ENCODE measurements at regions not wholly inside any gene's neighbourhood (a gene's known extent, or its start where the extent isn't known, plus 50 kb on each side); places are given as distances from the start of the nearest gene placed in this dataset.

DNA sequence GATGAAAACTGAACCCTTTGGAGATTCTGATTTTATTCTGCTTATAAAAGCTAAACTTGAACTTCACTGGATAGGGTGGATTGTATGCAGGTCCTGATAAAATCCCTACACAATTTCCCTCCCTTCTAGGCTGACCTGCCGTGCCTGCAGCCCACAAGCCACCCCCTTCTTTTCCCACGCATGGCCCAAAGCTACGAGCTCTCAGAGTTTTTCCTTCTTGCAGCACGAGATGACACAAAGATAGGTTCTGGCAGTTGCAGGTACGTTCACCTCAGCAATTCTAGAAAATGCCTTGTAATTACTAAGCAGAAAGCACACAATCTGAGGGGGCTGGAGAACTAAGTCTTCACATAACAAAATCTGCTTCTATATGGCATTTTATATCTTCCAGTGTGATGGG, 110.6 kb upstream of the ATP8B1 start:
- intact Hi-C loops (cut with micrococcal nuclease; ENCODE audit: unreplicated experiment) = no loop called here
- no peak overlapping the region for H3K4me3 ChIP-seq (ENCODE audit: low read depth, low read length, poor library complexity, severe bottlenecking)
- CTCF ChIA-PET = no interaction called here
- no TSS peak for BruUV-seq (replicated peaks)
- H3K36me3 ChIP-seq (ENCODE audit: insufficient read depth, low read length, poor library complexity, severe bottlenecking) = no peaks in the 10 kb centered on the region
- no peaks in the 10 kb centered on the region for H3K9me3 ChIP-seq (ENCODE audit: low read depth, low read length, poor library complexity, severe bottlenecking)
- DNase-seq (ENCODE audit: low spot score) = no peak
- POLR2A ChIA-PET (ENCODE audit: low non-redundant PET) = no interaction called here
- no peaks in the 10 kb centered on the region for H3K27me3 ChIP-seq (replicated peaks; ENCODE audit: insufficient read depth, low read depth, low read length, poor library complexity)
- H3K27ac ChIP-seq (ENCODE audit: low read depth, low read length, poor library complexity, severe bottlenecking) = no peak overlapping the region
- peaks cover 12% of the 10 kb centered on the region for H3K4me1 ChIP-seq (ENCODE audit: insufficient read depth, low read length, poor library complexity, severe bottlenecking)
- TF ChIP-seq, protein P1, sequence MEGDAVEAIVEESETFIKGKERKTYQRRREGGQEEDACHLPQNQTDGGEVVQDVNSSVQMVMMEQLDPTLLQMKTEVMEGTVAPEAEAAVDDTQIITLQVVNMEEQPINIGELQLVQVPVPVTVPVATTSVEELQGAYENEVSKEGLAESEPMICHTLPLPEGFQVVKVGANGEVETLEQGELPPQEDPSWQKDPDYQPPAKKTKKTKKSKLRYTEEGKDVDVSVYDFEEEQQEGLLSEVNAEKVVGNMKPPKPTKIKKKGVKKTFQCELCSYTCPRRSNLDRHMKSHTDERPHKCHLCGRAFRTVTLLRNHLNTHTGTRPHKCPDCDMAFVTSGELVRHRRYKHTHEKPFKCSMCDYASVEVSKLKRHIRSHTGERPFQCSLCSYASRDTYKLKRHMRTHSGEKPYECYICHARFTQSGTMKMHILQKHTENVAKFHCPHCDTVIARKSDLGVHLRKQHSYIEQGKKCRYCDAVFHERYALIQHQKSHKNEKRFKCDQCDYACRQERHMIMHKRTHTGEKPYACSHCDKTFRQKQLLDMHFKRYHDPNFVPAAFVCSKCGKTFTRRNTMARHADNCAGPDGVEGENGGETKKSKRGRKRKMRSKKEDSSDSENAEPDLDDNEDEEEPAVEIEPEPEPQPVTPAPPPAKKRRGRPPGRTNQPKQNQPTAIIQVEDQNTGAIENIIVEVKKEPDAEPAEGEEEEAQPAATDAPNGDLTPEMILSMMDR (conservative IDR thresholded peaks at IDR 0.05; ENCODE audit: low read depth, low read length) = no peak
- no peak for TF ChIP-seq EZH2 (IDR thresholded peaks at IDR 0.05; ENCODE audit: borderline replicate concordance, low read depth, low read length, poor library complexity, severe bottlenecking)

DNA sequence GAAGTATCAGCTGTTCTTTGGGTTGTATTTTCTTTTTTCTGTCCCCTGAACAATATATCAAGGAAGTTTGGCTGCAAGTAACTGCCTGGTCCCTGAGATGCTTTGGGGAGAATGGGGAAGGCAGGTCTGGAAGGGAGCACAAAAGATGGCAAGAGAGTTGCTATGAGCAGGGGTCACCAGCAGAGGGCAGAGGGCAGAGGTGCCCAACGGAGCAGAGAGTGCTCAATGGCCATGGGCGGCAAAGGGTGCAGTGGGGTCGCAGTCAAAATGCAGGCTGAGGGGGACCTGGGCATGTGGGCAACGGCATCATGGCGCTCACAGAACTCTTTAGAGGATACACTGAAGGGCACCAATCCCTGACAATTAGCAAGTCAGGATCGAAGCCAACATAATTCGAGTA, 107.7 kb upstream of the ATP8B1 start:
- intact Hi-C loops (cut with micrococcal nuclease; ENCODE audit: unreplicated experiment) = no loop called here
- Histone ChIP-seq H3K27ac (ENCODE audit: low read depth, low read length, poor library complexity, severe bottlenecking) (no peak overlapping the region), H3K4me3 (ENCODE audit: low read depth, low read length, poor library complexity, severe bottlenecking) (no peak overlapping the region), H3K27me3 (replicated peaks; ENCODE audit: insufficient read depth, low read depth, low read length, poor library complexity) (no peaks in the 10 kb centered on the region), H3K4me1 (ENCODE audit: insufficient read depth, low read length, poor library complexity, severe bottlenecking) (peaks cover 3% of the 10 kb centered on the region), H3K36me3 (ENCODE audit: insufficient read depth, low read length, poor library complexity, severe bottlenecking) (no peaks in the 10 kb centered on the region), H3K9me3 (ENCODE audit: low read depth, low read length, poor library complexity, severe bottlenecking) (no peaks in the 10 kb centered on the region)
- TF ChIP-seq, protein P1 (conservative IDR thresholded peaks at IDR 0.05; ENCODE audit: low read depth, low read length) = peak; percentile 41; the same call in 1 of the 2 replicates
- no peak for TF ChIP-seq EZH2 (IDR thresholded peaks at IDR 0.05; ENCODE audit: borderline replicate concordance, low read depth, low read length, poor library complexity, severe bottlenecking)
- BruUV-seq (replicated peaks) = no TSS peak
- CTCF ChIA-PET = no interaction called here
- POLR2A ChIA-PET (ENCODE audit: low non-redundant PET) = no interaction called here
- no peak for DNase-seq (ENCODE audit: low spot score)

DNA sequence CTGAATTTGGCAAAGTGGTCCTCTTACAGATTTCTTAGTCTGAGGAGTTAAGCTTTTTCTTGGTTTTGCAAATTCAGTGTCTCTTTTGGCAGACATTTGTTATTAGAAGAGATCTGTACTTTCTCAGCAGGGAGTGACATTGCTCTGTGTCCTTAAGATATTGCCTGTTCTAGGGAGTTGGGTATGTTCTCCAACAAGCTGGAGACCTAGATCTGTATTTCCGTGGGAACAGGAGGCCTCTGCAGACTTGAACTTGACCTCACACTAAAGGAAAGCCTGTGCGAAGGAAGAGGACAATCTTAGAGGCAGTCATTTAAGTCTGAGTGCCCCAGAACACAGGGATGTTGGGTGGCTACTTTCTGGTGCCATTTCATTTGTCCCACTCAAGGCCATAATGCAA, 107.0 kb upstream of the ATP8B1 start:
- Histone ChIP-seq H3K36me3 (ENCODE audit: insufficient read depth, low read length, poor library complexity, severe bottlenecking) (no peaks in the 10 kb centered on the region), H3K4me1 (ENCODE audit: insufficient read depth, low read length, poor library complexity, severe bottlenecking) (no peaks in the 10 kb centered on the region), H3K27me3 (replicated peaks; ENCODE audit: insufficient read depth, low read depth, low read length, poor library complexity) (no peaks in the 10 kb centered on the region), H3K4me3 (ENCODE audit: low read depth, low read length, poor library complexity, severe bottlenecking) (no peak overlapping the region), H3K9me3 (ENCODE audit: low read depth, low read length, poor library complexity, severe bottlenecking) (no peaks in the 10 kb centered on the region), H3K27ac (ENCODE audit: low read depth, low read length, poor library complexity, severe bottlenecking) (no peak overlapping the region)
- ChIA-PET CTCF (no interaction called here), POLR2A (ENCODE audit: low non-redundant PET) (no interaction called here)
- intact Hi-C loops (cut with micrococcal nuclease; ENCODE audit: unreplicated experiment) = no loop called here
- TF ChIP-seq EZH2 (IDR thresholded peaks at IDR 0.05; ENCODE audit: borderline replicate concordance, low read depth, low read length, poor library complexity, severe bottlenecking) = no peak
- TF ChIP-seq, protein P1 (conservative IDR thresholded peaks at IDR 0.05; ENCODE audit: low read depth, low read length) = no peak
- no TSS peak for BruUV-seq (replicated peaks)
- DNase-seq (ENCODE audit: low spot score) = no peak

All from A673 (cell line).